ENCODE measurements at regions not wholly inside any gene's neighbourhood (a gene's known extent, or its start where the extent isn't known, plus 50 kb on each side); places are given as distances from the start of the nearest gene placed in this dataset.
"Not testable (repeated sequence)": the region's sequence is repeated elsewhere in the genome, so short reads cannot be mapped to it uniquely, and the experiment has no call there.

DNA sequence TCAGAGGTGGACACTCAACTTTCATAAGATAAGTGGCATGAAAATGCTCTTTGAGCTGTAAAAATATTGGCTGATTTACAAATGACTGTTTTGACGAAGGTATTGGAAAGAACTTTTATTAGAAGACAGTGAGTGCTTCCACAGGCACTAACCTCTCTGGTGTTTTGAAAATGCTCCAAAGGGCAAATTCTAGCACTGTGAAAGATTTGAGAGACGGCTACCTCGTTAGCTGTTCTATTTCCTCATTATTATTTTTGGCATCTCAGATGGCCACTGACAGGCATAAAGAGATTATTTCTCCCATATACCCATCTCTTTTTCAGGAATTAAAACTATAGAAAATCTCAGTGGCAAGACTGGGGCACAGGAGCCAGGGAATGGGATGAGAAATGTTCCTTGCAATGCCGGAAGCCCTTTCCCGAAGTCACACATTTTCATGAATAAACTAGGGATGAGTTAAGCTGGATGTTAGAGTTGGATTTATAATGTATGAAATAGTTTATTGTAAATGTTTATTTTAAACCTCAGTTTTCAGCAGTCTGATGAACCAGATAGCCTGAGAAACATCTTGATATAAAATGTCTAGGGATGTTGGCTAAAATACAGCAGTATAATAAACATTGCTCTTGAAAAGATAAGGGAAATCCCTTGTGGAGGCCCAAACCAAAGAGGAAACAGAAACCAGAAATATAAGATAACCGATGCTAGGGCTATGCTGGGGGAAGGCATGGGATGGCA lies 175.7 kb downstream of the ASB1 start:
- peak overlapping the region in 1 of 2 donors; percentile 56 for H3K9ac ChIP-seq (ENCODE audit: low read length in 2 of 2)
- no peaks in the 10 kb centered on the region for H3K27me3 ChIP-seq (ENCODE audit: control insufficient read depth in 1 of 2, insufficient read depth in 2 of 2, low read length in 2 of 2)
- H3K9me3 ChIP-seq (ENCODE audit: control insufficient read depth in 2 of 2, low read length in 2 of 2), result no peaks in the 10 kb centered on the region
- no peak overlapping the region for H3K4me3 ChIP-seq (ENCODE audit: low read length in 2 of 2)
- H3K4me1 ChIP-seq (ENCODE audit: control insufficient read depth, insufficient read depth, low read length), result peaks cover 36% of the 10 kb centered on the region
- H3K36me3 ChIP-seq (ENCODE audit: control insufficient read depth in 2 of 2, insufficient read depth in 2 of 2, low read length in 2 of 2), result no peaks in the 10 kb centered on the region
- peak overlapping the region; percentile 77 for H3K27ac ChIP-seq (ENCODE audit: low read length)

DNA sequence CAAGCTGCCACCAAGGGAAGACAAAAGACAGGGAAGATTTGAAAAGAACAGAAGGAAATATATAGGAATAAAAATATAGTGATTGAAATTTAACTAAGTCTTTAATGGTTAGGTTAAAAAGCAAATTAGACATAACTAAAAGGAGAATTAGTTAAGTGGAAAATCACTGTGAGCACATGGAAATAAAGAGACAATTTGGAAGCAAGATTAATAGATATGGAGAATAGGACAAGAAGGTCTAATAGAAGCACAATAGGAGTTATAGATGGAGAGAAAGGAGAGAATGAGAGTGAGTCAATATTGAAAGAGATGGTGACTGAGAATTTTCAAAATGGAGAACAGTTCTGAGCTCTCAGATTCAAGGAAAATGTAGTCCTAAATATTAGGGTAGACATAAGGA lies 176.9 kb downstream of the ASB1 start:
- no peaks in the 10 kb centered on the region for H3K9me3 ChIP-seq (ENCODE audit: control insufficient read depth in 2 of 2, low read length in 2 of 2)
- H3K36me3 ChIP-seq (ENCODE audit: control insufficient read depth in 2 of 2, insufficient read depth in 2 of 2, low read length in 2 of 2), result no peaks in the 10 kb centered on the region
- peaks cover 24% of the 10 kb centered on the region for H3K4me1 ChIP-seq (ENCODE audit: control insufficient read depth, insufficient read depth, low read length)
- H3K4me3 ChIP-seq (ENCODE audit: low read length in 2 of 2), result no peak overlapping the region
- no peak overlapping the region for H3K9ac ChIP-seq (ENCODE audit: low read length in 2 of 2)
- H3K27me3 ChIP-seq (ENCODE audit: control insufficient read depth in 1 of 2, insufficient read depth in 2 of 2, low read length in 2 of 2), result no peaks in the 10 kb centered on the region
- H3K27ac ChIP-seq (ENCODE audit: low read length), result no peak overlapping the region

DNA sequence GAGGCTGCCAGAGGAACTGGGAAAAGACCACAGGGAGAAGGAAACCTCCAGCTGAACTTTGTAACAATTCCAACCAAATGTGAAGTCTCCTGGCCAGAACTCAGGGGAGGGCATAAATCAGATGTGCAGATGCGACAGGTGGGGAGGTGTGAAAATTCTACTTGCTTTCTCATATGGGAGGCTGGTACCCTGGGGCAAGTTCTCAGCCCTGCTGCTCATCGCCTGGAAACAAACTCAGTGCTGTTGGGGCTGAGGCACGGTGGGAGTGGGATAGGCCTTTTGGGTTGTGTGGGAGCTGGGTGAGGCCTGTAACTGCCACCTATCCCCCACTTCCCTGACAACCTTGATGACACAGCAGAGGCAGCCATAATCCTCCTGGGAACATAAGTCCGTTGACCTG lies 179.6 kb downstream of the ASB1 start:
- Histone ChIP-seq H3K36me3 (ENCODE audit: control insufficient read depth in 2 of 2, insufficient read depth in 2 of 2, low read length in 2 of 2) (no peaks in the 10 kb centered on the region), H3K9me3 (ENCODE audit: control insufficient read depth in 2 of 2, low read length in 2 of 2) (no peaks in the 10 kb centered on the region), H3K4me3 (ENCODE audit: low read length in 2 of 2) (no peak overlapping the region), H3K9ac (ENCODE audit: low read length in 2 of 2) (no peak overlapping the region), H3K27me3 (ENCODE audit: control insufficient read depth in 1 of 2, insufficient read depth in 2 of 2, low read length in 2 of 2) (no peaks in the 10 kb centered on the region), H3K27ac (ENCODE audit: low read length) (no peak overlapping the region), H3K4me1 (ENCODE audit: control insufficient read depth, insufficient read depth, low read length) (peaks cover 14% of the 10 kb centered on the region)

DNA sequence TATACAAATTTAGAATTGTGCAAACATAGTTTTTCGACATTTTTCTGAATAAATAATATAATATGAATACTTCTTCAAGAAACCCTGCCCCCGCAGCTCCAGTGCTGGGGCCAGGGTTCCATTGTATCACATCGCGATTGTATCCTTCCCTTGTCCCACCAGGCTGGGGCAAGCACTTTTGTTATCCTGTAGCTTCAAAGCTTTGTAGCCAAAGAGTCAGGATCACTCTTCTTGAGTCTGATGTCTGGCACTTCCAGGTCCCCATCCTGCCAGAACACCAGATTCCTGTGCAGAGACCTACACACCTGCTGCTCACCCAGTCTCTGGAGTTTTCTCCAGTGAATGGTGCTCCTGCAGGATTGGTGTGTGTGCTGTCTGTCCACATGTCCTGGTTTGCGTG lies 186.9 kb downstream of the ASB1 start:
- no peak overlapping the region for H3K9ac ChIP-seq (ENCODE audit: low read length in 2 of 2)
- H3K4me3 ChIP-seq (ENCODE audit: low read length in 2 of 2), result no peak overlapping the region
- H3K27me3 ChIP-seq (ENCODE audit: control insufficient read depth in 1 of 2, insufficient read depth in 2 of 2, low read length in 2 of 2), result no peaks in the 10 kb centered on the region
- H3K4me1 ChIP-seq (ENCODE audit: control insufficient read depth, insufficient read depth, low read length), result no peaks in the 10 kb centered on the region
- no peak overlapping the region for H3K27ac ChIP-seq (ENCODE audit: low read length)
- H3K9me3 ChIP-seq (ENCODE audit: control insufficient read depth in 2 of 2, low read length in 2 of 2), result no peaks in the 10 kb centered on the region
- H3K36me3 ChIP-seq (ENCODE audit: control insufficient read depth in 2 of 2, insufficient read depth in 2 of 2, low read length in 2 of 2), result no peaks in the 10 kb centered on the region

DNA sequence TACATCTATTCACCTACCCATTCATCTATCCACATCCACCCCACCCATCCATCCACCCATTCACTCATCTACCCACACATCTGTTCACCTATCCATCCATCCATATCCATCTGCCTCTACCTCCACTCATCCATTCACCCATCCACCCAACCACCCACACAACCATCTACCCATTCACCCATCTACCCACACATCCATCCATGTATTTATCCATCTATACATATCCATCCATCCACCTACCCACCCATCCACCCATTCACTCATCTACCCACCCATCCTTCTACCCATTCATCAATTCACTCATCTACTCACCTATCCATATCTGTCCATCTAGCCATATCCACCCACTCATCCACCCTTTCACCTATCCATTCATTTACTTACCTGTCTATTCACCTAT lies 187.6 kb downstream of the ASB1 start:
- Histone ChIP-seq H3K4me1 (ENCODE audit: control insufficient read depth, insufficient read depth, low read length) (no peaks in the 10 kb centered on the region), H3K27me3 (ENCODE audit: control insufficient read depth in 1 of 2, insufficient read depth in 2 of 2, low read length in 2 of 2) (no peaks in the 10 kb centered on the region), H3K9me3 (ENCODE audit: control insufficient read depth in 2 of 2, low read length in 2 of 2) (no peaks in the 10 kb centered on the region), H3K9ac (ENCODE audit: low read length in 2 of 2) (no peak overlapping the region), H3K27ac (ENCODE audit: low read length) (no peak overlapping the region), H3K36me3 (ENCODE audit: control insufficient read depth in 2 of 2, insufficient read depth in 2 of 2, low read length in 2 of 2) (no peaks in the 10 kb centered on the region), H3K4me3 (ENCODE audit: low read length in 2 of 2) (no peak overlapping the region)

DNA sequence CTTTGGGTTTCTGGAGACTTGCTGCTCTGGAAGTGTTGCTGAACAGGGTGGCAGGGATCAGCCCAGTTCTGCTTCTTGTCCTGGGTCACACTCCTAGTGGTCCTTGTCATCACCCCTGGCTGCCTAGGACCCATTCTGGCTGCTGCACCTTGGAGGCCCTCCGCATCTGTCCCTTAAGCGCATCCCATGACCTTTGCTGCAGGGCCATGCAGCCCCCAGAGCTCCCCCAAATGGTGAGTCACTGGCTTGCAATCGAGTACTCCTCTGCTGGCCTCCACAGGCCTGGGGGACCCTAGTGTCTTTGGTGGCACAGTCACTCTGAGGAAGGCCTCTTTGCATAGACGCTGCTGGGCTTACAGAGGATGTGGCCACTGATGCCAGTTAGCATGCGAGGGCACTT lies 188.5 kb downstream of the ASB1 start:
- Histone ChIP-seq H3K9me3 (ENCODE audit: control insufficient read depth in 2 of 2, low read length in 2 of 2) (no peaks in the 10 kb centered on the region), H3K36me3 (ENCODE audit: control insufficient read depth in 2 of 2, insufficient read depth in 2 of 2, low read length in 2 of 2) (no peaks in the 10 kb centered on the region), H3K27me3 (ENCODE audit: control insufficient read depth in 1 of 2, insufficient read depth in 2 of 2, low read length in 2 of 2) (no peaks in the 10 kb centered on the region), H3K9ac (ENCODE audit: low read length in 2 of 2) (no peak overlapping the region), H3K4me1 (ENCODE audit: control insufficient read depth, insufficient read depth, low read length) (no peaks in the 10 kb centered on the region), H3K27ac (ENCODE audit: low read length) (no peak overlapping the region), H3K4me3 (ENCODE audit: low read length in 2 of 2) (no peak overlapping the region)

DNA sequence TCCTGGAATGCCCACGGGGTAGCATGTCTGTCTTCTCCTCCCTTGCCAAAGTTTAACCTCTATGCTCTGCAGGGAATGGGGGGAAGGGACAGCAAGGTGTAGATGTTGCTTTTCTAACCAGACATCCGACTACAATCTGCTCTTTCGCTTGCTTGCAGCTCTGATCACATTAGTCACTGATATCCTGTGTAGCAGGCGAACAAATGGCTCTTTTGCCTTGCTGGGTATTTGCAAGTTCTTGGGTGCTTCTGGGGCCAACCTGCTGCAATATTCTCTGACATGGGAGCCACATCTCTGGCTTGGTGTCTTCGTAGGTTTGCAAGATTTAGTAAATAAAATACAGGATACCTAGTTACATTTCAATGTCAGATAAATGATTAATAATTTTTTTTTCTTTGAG lies 190.0 kb downstream of the ASB1 start:
- Histone ChIP-seq H3K9me3 (ENCODE audit: control insufficient read depth in 2 of 2, low read length in 2 of 2) (no peaks in the 10 kb centered on the region), H3K27me3 (ENCODE audit: control insufficient read depth in 1 of 2, insufficient read depth in 2 of 2, low read length in 2 of 2) (no peaks in the 10 kb centered on the region), H3K9ac (ENCODE audit: low read length in 2 of 2) (no peak overlapping the region), H3K4me1 (ENCODE audit: control insufficient read depth, insufficient read depth, low read length) (no peaks in the 10 kb centered on the region), H3K27ac (ENCODE audit: low read length) (no peak overlapping the region), H3K36me3 (ENCODE audit: control insufficient read depth in 2 of 2, insufficient read depth in 2 of 2, low read length in 2 of 2) (no peaks in the 10 kb centered on the region), H3K4me3 (ENCODE audit: low read length in 2 of 2) (no peak overlapping the region)

DNA sequence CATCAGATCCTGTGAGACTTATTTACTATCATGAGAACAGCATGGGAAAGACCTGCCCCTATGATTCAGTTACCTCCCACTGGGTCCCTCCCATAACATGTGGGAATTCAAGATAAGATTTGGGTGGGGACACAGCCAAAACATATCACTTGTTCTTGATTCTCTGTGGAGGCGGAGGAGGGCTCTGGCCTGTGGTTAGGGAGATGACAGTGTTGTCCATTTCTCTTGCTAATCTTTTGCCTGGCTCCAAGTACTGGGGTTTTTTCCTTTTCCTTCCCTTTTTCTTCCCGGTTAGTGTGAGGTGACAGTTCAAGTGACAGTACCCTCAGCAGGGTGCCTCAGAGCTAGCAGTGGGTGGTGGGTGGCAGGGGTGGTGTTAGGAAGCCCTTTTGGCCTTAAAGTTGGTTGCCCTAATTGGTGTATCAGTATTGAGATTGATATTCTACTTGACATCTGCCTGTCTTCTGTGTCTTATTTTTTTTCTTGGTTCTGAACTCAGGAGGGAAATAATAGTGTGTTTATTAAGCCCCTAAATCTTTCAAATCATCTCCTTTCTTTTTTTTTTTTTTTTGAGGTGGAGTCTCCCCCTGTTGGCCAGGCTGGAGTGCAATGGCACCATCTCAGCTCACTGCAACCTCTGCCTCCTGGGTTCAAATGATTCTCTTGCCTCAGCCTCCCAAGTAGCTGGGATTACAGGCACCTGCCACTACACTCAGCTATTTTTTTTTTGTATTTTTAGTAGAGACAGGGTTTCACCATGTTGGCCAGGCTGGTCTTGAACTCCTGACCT lies 192.0 kb downstream of the ASB1 start:
- not testable (repeated sequence) for H3K27me3 ChIP-seq (ENCODE audit: control insufficient read depth in 1 of 2, insufficient read depth in 2 of 2, low read length in 2 of 2); H3K27ac ChIP-seq (ENCODE audit: low read length); H3K4me3 ChIP-seq (ENCODE audit: low read length in 2 of 2); H3K9ac ChIP-seq (ENCODE audit: low read length in 2 of 2); H3K9me3 ChIP-seq (ENCODE audit: control insufficient read depth in 2 of 2, low read length in 2 of 2); H3K36me3 ChIP-seq (ENCODE audit: control insufficient read depth in 2 of 2, insufficient read depth in 2 of 2, low read length in 2 of 2); H3K4me1 ChIP-seq (ENCODE audit: control insufficient read depth, insufficient read depth, low read length)

DNA sequence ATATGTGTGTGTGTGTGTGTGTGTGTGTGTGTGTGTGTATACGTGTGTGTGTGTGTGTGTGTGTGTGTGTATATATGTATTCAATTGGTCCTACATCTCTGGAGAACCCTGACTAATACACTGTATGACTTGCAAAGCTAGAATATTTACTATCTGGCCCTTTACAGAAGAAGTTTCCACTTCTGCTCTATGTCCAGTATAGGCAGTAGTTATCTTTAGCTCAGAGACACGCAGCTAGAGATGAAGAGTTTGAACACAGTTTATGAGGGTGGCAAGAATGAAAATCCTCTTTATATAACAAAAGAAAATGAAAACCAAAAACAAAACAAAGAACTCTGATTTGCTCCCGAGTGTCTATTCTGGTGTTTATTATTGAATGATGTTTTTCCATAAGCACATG lies 201.2 kb downstream of the ASB1 start:
- Histone ChIP-seq H3K9ac (ENCODE audit: low read length in 2 of 2) (no peak overlapping the region), H3K4me3 (ENCODE audit: low read length in 2 of 2) (no peak overlapping the region), H3K36me3 (ENCODE audit: control insufficient read depth in 2 of 2, insufficient read depth in 2 of 2, low read length in 2 of 2) (no peaks in the 10 kb centered on the region), H3K27ac (ENCODE audit: low read length) (peak overlapping the region; percentile 53), H3K4me1 (ENCODE audit: control insufficient read depth, insufficient read depth, low read length) (peaks cover 22% of the 10 kb centered on the region), H3K9me3 (ENCODE audit: control insufficient read depth in 2 of 2, low read length in 2 of 2) (peaks cover 0 to 5% of the 10 kb centered on the region in 2 donors), H3K27me3 (ENCODE audit: control insufficient read depth in 1 of 2, insufficient read depth in 2 of 2, low read length in 2 of 2) (no peaks in the 10 kb centered on the region)

DNA sequence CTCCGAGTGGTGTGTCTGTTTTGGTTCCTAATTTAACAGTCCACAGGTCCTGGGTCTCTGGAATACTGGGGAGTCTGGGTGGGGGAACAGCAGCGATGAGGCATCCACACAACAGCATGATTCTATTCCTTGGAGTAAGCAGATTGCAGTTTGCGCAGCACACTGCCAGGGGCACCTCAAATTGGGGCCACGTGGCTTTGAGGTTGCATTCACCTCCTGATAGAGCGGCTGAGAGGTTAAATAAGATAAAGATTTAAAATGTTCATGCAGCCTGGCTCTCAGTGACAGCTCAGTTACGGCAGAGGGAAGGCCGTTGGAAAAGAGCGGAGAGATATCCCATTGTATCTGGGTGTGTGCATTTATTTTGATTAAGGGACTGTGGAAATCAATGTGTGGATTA lies 202.3 kb downstream of the ASB1 start:
- H3K27ac ChIP-seq (ENCODE audit: low read length), result no peak overlapping the region
- H3K36me3 ChIP-seq (ENCODE audit: control insufficient read depth in 2 of 2, insufficient read depth in 2 of 2, low read length in 2 of 2), result no peaks in the 10 kb centered on the region
- H3K9ac ChIP-seq (ENCODE audit: low read length in 2 of 2), result no peak overlapping the region
- no peak overlapping the region for H3K4me3 ChIP-seq (ENCODE audit: low read length in 2 of 2)
- peaks cover 22% of the 10 kb centered on the region for H3K4me1 ChIP-seq (ENCODE audit: control insufficient read depth, insufficient read depth, low read length)
- H3K9me3 ChIP-seq (ENCODE audit: control insufficient read depth in 2 of 2, low read length in 2 of 2), result peaks cover 0 to 5% of the 10 kb centered on the region in 2 donors
- H3K27me3 ChIP-seq (ENCODE audit: control insufficient read depth in 1 of 2, insufficient read depth in 2 of 2, low read length in 2 of 2), result no peaks in the 10 kb centered on the region
